Hepatocyte (in vitro differentiated cells): ENCODE measurements at regions not wholly inside any gene's neighbourhood (a gene's known extent, or its start where the extent isn't known, plus 50 kb on each side); places are given as distances from the start of the nearest gene placed in this dataset.

Experiments used
- CTCF ChIP-seq: fragments of 200-600 bp; sonication (generic); IDR thresholded peaks from 2 replicates; pipeline ENCODE4 v1.5.1; 2016; ENCODE audit warnings: antibody characterized with exemption, mild to moderate bottlenecking; ENCODE audit not compliant: poor library complexity
- EZH2 ChIP-seq: fragments of 200-600 bp; sonication (generic); IDR thresholded peaks from 2 replicates; pipeline ENCODE4 v1.6.1; 2016; ENCODE audit warnings: antibody characterized with exemption, mild to moderate bottlenecking, borderline replicate concordance

- TF ChIP-seq CTCF (no peak), EZH2 (no peak)
Observed at GRCh38 chr13:111518161-111518792, 197.8 kb downstream of the TEX29 start.
